Endodermal cell (in vitro differentiated cells): ENCODE measurements at regions not wholly inside any gene's neighbourhood (a gene's known extent, or its start where the extent isn't known, plus 50 kb on each side); places are given as distances from the start of the nearest gene placed in this dataset.

ENCODE experiments used
- DNase-seq: peaks from one replicate; pipeline ENCODE4 v3.0.0-alpha.2; 2017
- H3K27ac ChIP-seq: 2 replicates; pipeline ENCODE4 v1.5.1; 2013; ENCODE audit warnings: mild to moderate bottlenecking, low read depth, low read length, moderate library complexity
- H3K27me3 ChIP-seq: 2 replicates; pipeline ENCODE4 v1.6.1; 2013; ENCODE audit warnings: mild to moderate bottlenecking, low read length, moderate library complexity; ENCODE audit not compliant: insufficient read depth, control insufficient read depth, poor library complexity, severe bottlenecking
- H3K36me3 ChIP-seq: 2 replicates; pipeline ENCODE4 v1.7.0; 2013; ENCODE audit warnings: mild to moderate bottlenecking, low read length, moderate library complexity; ENCODE audit not compliant: control insufficient read depth, insufficient read depth
- H3K4me1 ChIP-seq: one replicate; pipeline ENCODE4 v1.7.0; 2013; ENCODE audit warnings: low read length; ENCODE audit not compliant: control insufficient read depth, insufficient read depth
- H3K4me3 ChIP-seq: 2 replicates; pipeline ENCODE4 v1.5.1; 2013; ENCODE audit warnings: mild to moderate bottlenecking, low read length, moderate library complexity
- H3K9ac ChIP-seq: 2 replicates; pipeline ENCODE4 v1.6.1; 2013; ENCODE audit warnings: mild to moderate bottlenecking, low read length, moderate library complexity; ENCODE audit not compliant: poor library complexity, severe bottlenecking; ENCODE audit errors: extremely low read depth
- H3K9me3 ChIP-seq: 2 replicates; pipeline ENCODE4 v1.6.1; 2013; ENCODE audit warnings: mild to moderate bottlenecking, low read length, moderate library complexity; ENCODE audit not compliant: control insufficient read depth
- H3K27ac Mint-ChIP-seq: 2 replicates; pipeline ENCODE4 v1.8.0; 2020; ENCODE audit warnings: mixed read lengths
- H3K27me3 Mint-ChIP-seq: 2 replicates; pipeline ENCODE4 v1.8.0; 2021; ENCODE audit warnings: mild to moderate bottlenecking, mixed read lengths; ENCODE audit not compliant: insufficient read depth
- H3K36me3 Mint-ChIP-seq: 2 replicates; pipeline ENCODE4 v1.8.0; 2020; ENCODE audit warnings: low read depth, mixed read lengths
- H3K4me1 Mint-ChIP-seq: 2 replicates; pipeline ENCODE4 v1.8.0; 2020; ENCODE audit warnings: mixed read lengths
- H3K4me3 Mint-ChIP-seq: 2 replicates; pipeline ENCODE4 v1.8.0; 2020; ENCODE audit warnings: mild to moderate bottlenecking, moderate library complexity, mixed read lengths
- H3K9me3 Mint-ChIP-seq: 2 replicates; pipeline ENCODE4 v1.8.0; 2020; ENCODE audit warnings: mild to moderate bottlenecking, mixed read lengths
- WGBS, 2 experiments: methylation state at CpG; one replicate each; pipeline versions ENCODE4 v1.1.5 to v1.1.7; 2013; ENCODE audit warnings: missing lambda C conversion rate in 2 of 2, mixed read lengths in 1 of 2; ENCODE audit not compliant: insufficient coverage in 1 of 2, insufficient read length in 1 of 2; 5-methylcytosine and 5-hydroxymethylcytosine counted together
- TF ChIP-seq, protein P1 (sequence below): fragments of 200-600 bp; sonication (generic); conservative IDR thresholded peaks from 2 replicates; pipeline ENCODE4 v1.5.0; 2021; ENCODE audit warnings: antibody characterized with exemption, mild to moderate bottlenecking

DNA sequence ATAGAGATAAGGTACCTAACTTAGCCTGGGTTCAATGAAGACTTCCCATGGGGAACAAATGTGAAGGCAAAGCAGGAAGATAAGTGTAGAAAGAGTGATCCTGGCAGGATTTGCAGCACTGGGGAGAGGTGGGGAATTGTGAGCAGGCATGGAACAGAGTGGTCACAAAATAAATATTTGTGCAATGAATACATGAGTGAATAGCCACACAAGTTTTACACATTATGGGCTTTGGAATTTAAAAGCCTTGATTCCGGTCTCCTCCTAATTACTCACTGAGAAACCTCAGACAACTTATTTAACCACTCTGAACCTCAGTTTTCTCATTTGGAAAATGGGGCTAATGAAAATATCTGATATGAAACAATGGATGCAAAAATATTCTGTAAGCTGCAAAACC is 148.3 kb downstream of the ELAVL4 start:
- Histone ChIP-seq H3K27me3 (peaks cover 36% of the 10 kb centered on the region), H3K27ac (no peak overlapping the region), H3K4me3 (no peak overlapping the region), H3K9me3 (no peaks in the 10 kb centered on the region), H3K4me1 (no peaks in the 10 kb centered on the region), H3K36me3 (no peaks in the 10 kb centered on the region), H3K9ac (no peak overlapping the region)
- TF ChIP-seq, protein P1, sequence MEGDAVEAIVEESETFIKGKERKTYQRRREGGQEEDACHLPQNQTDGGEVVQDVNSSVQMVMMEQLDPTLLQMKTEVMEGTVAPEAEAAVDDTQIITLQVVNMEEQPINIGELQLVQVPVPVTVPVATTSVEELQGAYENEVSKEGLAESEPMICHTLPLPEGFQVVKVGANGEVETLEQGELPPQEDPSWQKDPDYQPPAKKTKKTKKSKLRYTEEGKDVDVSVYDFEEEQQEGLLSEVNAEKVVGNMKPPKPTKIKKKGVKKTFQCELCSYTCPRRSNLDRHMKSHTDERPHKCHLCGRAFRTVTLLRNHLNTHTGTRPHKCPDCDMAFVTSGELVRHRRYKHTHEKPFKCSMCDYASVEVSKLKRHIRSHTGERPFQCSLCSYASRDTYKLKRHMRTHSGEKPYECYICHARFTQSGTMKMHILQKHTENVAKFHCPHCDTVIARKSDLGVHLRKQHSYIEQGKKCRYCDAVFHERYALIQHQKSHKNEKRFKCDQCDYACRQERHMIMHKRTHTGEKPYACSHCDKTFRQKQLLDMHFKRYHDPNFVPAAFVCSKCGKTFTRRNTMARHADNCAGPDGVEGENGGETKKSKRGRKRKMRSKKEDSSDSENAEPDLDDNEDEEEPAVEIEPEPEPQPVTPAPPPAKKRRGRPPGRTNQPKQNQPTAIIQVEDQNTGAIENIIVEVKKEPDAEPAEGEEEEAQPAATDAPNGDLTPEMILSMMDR, result no peak
- DNase-seq, result no peak
- H3K9me3 Mint-ChIP-seq, result no peaks in the 10 kb centered on the region
- peaks cover 69% of the 10 kb centered on the region for H3K27me3 Mint-ChIP-seq
- H3K4me3 Mint-ChIP-seq, result no peak overlapping the region
- H3K4me1 Mint-ChIP-seq, result peaks cover 6% of the 10 kb centered on the region
- no peaks in the 10 kb centered on the region for H3K36me3 Mint-ChIP-seq
- WGBS, 2 experiments, result 93% methylated on average over 1 of the region's 1 CpG; no CpG with 5 or more reads in 1 of the 2 experiments
- no peak overlapping the region for H3K27ac Mint-ChIP-seq
